ENCODE measurements at regions not wholly inside any gene's neighbourhood (a gene's known extent, or its start where the extent isn't known, plus 50 kb on each side); places are given as distances from the start of the nearest gene placed in this dataset.

- TF ChIP-seq ZNF274 (IDR thresholded peaks at IDR 0.05; ENCODE audit: low read depth, low read length): no peak
- no peak for TF ChIP-seq SUZ12 (IDR thresholded peaks at IDR 0.05; ENCODE audit: extremely low read depth, insufficient read depth, insufficient read length)
These were observed 86.8 kb upstream of the ZMIZ1 start for GRCh38 chr10:78981970-78982281.
